Fibroblast of lung (primary cell): ENCODE measurements at regions not wholly inside any gene's neighbourhood (a gene's known extent, or its start where the extent isn't known, plus 50 kb on each side); places are given as distances from the start of the nearest gene placed in this dataset.

Experiments
- DNase-seq, 2 donors: peaks; one replicate each; pipeline versions ENCODE4 v3.0.0 to v3.0.0-alpha.2; 2010; ENCODE audit warnings: low read depth in 2 of 2
- H2AFZ ChIP-seq: 2 replicates; pipeline ENCODE4 v1.5.1; 2012; ENCODE audit warnings: low read length, control low read depth, inconsistent platforms
- H3K27ac ChIP-seq: 2 replicates; pipeline ENCODE4 v1.5.1; 2011; ENCODE audit warnings: low read length, control low read depth; ENCODE audit not compliant: insufficient read depth
- H3K27me3 ChIP-seq: 2 replicates; pipeline ENCODE4 v1.5.1; 2011; ENCODE audit warnings: mild to moderate bottlenecking, low read length; ENCODE audit not compliant: control insufficient read depth, insufficient read depth
- H3K36me3 ChIP-seq: 2 replicates; pipeline ENCODE4 v1.5.1; 2011; ENCODE audit warnings: low read length; ENCODE audit not compliant: control insufficient read depth, insufficient read depth
- H3K4me1 ChIP-seq: 2 replicates; pipeline ENCODE4 v1.5.1; 2011; ENCODE audit warnings: low read length; ENCODE audit not compliant: control insufficient read depth, insufficient read depth; ENCODE audit errors: extremely low read depth
- H3K4me2 ChIP-seq: 2 replicates; pipeline ENCODE4 v1.5.1; 2011; ENCODE audit warnings: low read length, control low read depth; ENCODE audit not compliant: insufficient read depth; ENCODE audit errors: extremely low read depth
- H3K4me3 ChIP-seq, 4 experiments: fragments of 200-600 bp in 1 of 4; sonication (generic) in 1 of 4; replicated peaks in 1 of 4; 2 replicates each; pipeline ENCODE4 v1.5.1; 2011 to 2016; ENCODE audit warnings: low read length in 4 of 4, low read depth in 3 of 4, mild to moderate bottlenecking in 3 of 4, control low read depth in 2 of 4, inconsistent platforms in 1 of 4, mixed read lengths in 1 of 4; ENCODE audit not compliant: insufficient read depth in 1 of 4; ENCODE audit errors: control extremely low read depth in 1 of 4
- H3K79me2 ChIP-seq: 2 replicates; pipeline ENCODE4 v1.5.1; 2012; ENCODE audit warnings: mild to moderate bottlenecking, low read length, inconsistent platforms; ENCODE audit not compliant: control insufficient read depth, insufficient read depth
- H3K9ac ChIP-seq: 2 replicates; pipeline ENCODE4 v1.5.1; 2011; ENCODE audit warnings: mild to moderate bottlenecking, low read length, control low read depth; ENCODE audit not compliant: insufficient read depth
- H3K9me3 ChIP-seq: 2 replicates; pipeline ENCODE4 v1.5.1; 2012; ENCODE audit warnings: low read depth, low read length; ENCODE audit not compliant: control insufficient read depth, insufficient read depth
- H4K20me1 ChIP-seq: 2 replicates; pipeline ENCODE4 v1.5.1; 2011; ENCODE audit warnings: low read length; ENCODE audit not compliant: control insufficient read depth, insufficient read depth; ENCODE audit errors: extremely low read depth
- EZH2 ChIP-seq: IDR thresholded peaks from 2 replicates; pipeline ENCODE4 v1.5.1; 2012; ENCODE audit warnings: low read length, control low read depth, mild to moderate bottlenecking; ENCODE audit errors: missing control alignments
- TF ChIP-seq, protein P1 (sequence below), 2 donors: IDR thresholded peaks in 1 of 2; conservative IDR thresholded peaks in 1 of 2; 1 replicate in 1 of 2; 2 replicates in 1 of 2; pipeline ENCODE4 v1.5.1; 2011 to 2012; ENCODE audit warnings: low read length in 2 of 2, control low read depth in 1 of 2, inconsistent platforms in 1 of 2, low read depth in 1 of 2, mild to moderate bottlenecking in 1 of 2

DNA sequence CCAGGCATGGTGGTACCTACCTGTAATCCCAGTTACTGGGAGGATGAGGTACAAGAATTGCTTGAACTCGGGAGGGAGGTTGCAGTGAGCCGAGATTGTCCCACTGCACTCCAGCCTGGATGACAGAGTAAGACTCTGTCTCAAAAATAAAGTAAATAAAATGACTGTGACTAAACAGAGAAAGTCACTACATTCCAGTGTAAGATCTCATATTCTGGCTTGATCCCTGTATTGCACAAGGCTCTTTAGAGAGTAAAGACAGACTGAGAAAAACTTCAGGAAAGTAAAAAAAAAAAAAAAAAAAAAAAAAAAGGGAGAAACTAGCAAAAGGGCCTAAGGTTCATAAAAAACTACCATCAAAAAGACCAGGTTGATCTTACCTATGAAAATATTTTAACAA lies 106.6 kb upstream of the PJA2 start:
- Histone ChIP-seq H3K27ac (no peak overlapping the region), H4K20me1 (no peaks in the 10 kb centered on the region), H3K9me3 (no peaks in the 10 kb centered on the region), H3K9ac (no peak overlapping the region), H3K4me2 (no peak overlapping the region), H3K27me3 (no peaks in the 10 kb centered on the region), H2AFZ (no peak overlapping the region), H3K36me3 (no peaks in the 10 kb centered on the region), H3K79me2 (no peaks in the 10 kb centered on the region), H3K4me1 (no peaks in the 10 kb centered on the region), H3K4me3 (no peak overlapping the region)
- peak; percentile 7 to 16 for DNase-seq
- TF ChIP-seq, protein P1, sequence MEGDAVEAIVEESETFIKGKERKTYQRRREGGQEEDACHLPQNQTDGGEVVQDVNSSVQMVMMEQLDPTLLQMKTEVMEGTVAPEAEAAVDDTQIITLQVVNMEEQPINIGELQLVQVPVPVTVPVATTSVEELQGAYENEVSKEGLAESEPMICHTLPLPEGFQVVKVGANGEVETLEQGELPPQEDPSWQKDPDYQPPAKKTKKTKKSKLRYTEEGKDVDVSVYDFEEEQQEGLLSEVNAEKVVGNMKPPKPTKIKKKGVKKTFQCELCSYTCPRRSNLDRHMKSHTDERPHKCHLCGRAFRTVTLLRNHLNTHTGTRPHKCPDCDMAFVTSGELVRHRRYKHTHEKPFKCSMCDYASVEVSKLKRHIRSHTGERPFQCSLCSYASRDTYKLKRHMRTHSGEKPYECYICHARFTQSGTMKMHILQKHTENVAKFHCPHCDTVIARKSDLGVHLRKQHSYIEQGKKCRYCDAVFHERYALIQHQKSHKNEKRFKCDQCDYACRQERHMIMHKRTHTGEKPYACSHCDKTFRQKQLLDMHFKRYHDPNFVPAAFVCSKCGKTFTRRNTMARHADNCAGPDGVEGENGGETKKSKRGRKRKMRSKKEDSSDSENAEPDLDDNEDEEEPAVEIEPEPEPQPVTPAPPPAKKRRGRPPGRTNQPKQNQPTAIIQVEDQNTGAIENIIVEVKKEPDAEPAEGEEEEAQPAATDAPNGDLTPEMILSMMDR (conservative IDR thresholded peaks at IDR 0.05 in 1 of 2, IDR thresholded peaks at IDR 0.05 in 1 of 2; ENCODE audit: low read depth in 1 of 2, low read length in 2 of 2) = no peak
- no peak for TF ChIP-seq EZH2

DNA sequence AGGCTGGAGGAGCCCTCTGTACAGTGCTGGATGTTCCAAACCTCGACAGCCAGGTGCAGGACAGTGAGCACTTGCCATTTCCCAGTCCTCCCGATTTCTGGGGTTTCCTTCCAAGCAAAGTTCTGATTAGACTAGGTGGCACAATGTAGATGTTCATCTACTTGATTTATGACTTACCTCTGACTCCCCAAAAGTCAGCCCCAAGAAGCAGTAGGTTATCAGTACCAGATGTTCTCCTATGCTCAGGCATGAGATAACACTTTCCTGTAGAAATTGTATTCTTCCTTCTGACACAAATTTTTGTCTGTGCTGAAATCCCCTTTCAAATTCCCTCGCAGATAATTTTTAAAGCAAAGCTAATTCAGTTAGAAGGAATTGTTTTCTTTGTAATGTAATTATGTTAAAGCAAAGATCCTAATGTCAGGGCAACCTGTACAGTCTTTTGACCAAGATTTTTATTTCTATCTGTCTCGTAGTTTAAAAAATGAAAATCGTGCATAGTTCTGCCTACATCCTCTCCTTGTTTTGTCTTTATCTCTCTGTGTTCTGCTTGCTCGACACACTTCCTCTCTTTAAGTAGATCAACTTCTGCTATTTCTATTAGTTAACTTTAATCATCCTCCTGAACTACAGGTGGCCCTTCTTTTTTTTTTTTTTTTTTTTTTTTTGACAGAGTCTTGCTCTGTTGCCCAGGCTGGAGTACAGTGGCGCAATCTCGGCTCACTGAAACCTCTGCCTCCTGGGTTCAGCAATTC lies 102.4 kb upstream of the PJA2 start:
- Histone ChIP-seq H3K27ac (no peak overlapping the region), H3K9me3 (no peaks in the 10 kb centered on the region), H3K4me2 (no peak overlapping the region), H2AFZ (no peak overlapping the region), H3K4me3 (no peak overlapping the region), H3K4me1 (no peaks in the 10 kb centered on the region), H3K9ac (no peak overlapping the region), H3K79me2 (no peaks in the 10 kb centered on the region), H3K36me3 (no peaks in the 10 kb centered on the region), H4K20me1 (no peaks in the 10 kb centered on the region), H3K27me3 (no peaks in the 10 kb centered on the region)
- DNase-seq = no peak
- TF ChIP-seq, protein P1 (conservative IDR thresholded peaks at IDR 0.05 in 1 of 2, IDR thresholded peaks at IDR 0.05 in 1 of 2; ENCODE audit: low read depth in 1 of 2, low read length in 2 of 2) = no peak

DNA sequence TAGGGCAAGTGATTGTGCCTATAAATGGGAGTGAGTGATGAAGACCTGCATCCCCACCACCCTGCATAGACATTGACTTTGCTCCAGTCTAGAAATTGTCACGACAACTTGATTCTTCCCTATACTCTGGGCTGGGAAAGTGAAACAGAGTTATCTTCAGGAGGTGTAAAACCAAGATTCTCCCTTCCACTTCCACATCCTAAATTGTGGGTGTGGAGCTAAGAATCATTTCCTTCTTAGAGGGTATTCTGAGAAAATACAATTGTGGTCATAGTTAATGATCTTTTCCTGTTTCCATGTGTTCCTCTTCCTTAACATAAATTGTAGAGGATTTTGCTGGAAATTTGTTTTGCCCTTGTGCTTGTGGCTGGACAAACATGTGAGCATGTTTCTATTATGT lies 96.8 kb upstream of the PJA2 start:
- Histone ChIP-seq H3K36me3 (no peaks in the 10 kb centered on the region), H3K79me2 (no peaks in the 10 kb centered on the region)

More for the DNA sequence above, 96.8 kb upstream of the PJA2 start:
- Histone ChIP-seq H3K9ac (no peak overlapping the region), H3K4me3 (no peak overlapping the region), H3K4me1 (no peaks in the 10 kb centered on the region), H4K20me1 (no peaks in the 10 kb centered on the region), H3K27me3 (no peaks in the 10 kb centered on the region), H3K27ac (no peak overlapping the region), H3K9me3 (no peaks in the 10 kb centered on the region), H3K4me2 (no peak overlapping the region), H2AFZ (no peak overlapping the region)
- TF ChIP-seq, protein P1 (conservative IDR thresholded peaks at IDR 0.05 in 1 of 2, IDR thresholded peaks at IDR 0.05 in 1 of 2; ENCODE audit: low read depth in 1 of 2, low read length in 2 of 2) = no peak
- TF ChIP-seq EZH2 = no peak
- DNase-seq = no peak
